MM.1S (cell line): ENCODE measurements at regions not wholly inside any gene's neighbourhood (a gene's known extent, or its start where the extent isn't known, plus 50 kb on each side); places are given as distances from the start of the nearest gene placed in this dataset.
"Not testable (repeated sequence)": the region's sequence is repeated elsewhere in the genome, so short reads cannot be mapped to it uniquely, and the experiment has no call there.

Source experiments
- DNase-seq: peaks from one replicate; pipeline ENCODE4 v3.0.0-alpha.2; 2015
- H2AFZ ChIP-seq: fragments of 300-600 bp; sonication (generic); 2 replicates; pipeline ENCODE4 v1.6.0; 2016; ENCODE audit warnings: antibody characterized with exemption, low read length
- H3F3A ChIP-seq: fragments of 300-600 bp; sonication (generic); 2 replicates; pipeline ENCODE4 v1.6.1; 2016; ENCODE audit warnings: mild to moderate bottlenecking, antibody characterized with exemption, low read length, moderate library complexity, mixed read lengths; ENCODE audit not compliant: insufficient read depth
- H3K27ac ChIP-seq: fragments of 300-600 bp; sonication (generic); 2 replicates; pipeline ENCODE4 v1.5.1; 2016; ENCODE audit warnings: mild to moderate bottlenecking, low read length
- H3K27me3 ChIP-seq: fragments of 300-600 bp; sonication (generic); replicated peaks from 2 replicates; pipeline ENCODE4 v1.6.0; 2016; ENCODE audit warnings: low read length; ENCODE audit not compliant: insufficient read depth
- H3K36me3 ChIP-seq: fragments of 300-600 bp; sonication (generic); replicated peaks from 2 replicates; pipeline ENCODE4 v1.6.1; 2016; ENCODE audit warnings: mild to moderate bottlenecking, low read length, mixed read lengths; ENCODE audit not compliant: insufficient read depth
- H3K4me1 ChIP-seq: fragments of 300-600 bp; sonication (generic); 2 replicates; pipeline ENCODE4 v1.6.1; 2016; ENCODE audit warnings: low read length, mixed read lengths
- H3K4me2 ChIP-seq: fragments of 300-600 bp; sonication (generic); 2 replicates; pipeline ENCODE4 v1.6.0; 2016; ENCODE audit warnings: low read depth, low read length
- H3K4me3 ChIP-seq: fragments of 300-600 bp; sonication (generic); 2 replicates; pipeline ENCODE4 v1.5.1; 2016; ENCODE audit warnings: low read length, mixed read lengths
- H3K79me2 ChIP-seq: fragments of 300-600 bp; sonication (generic); 2 replicates; pipeline ENCODE4 v1.6.1; 2016; ENCODE audit warnings: mixed run types, low read length, mixed read lengths
- H3K9ac ChIP-seq: fragments of 300-600 bp; sonication (generic); 2 replicates; pipeline ENCODE4 v1.6.1; 2016; ENCODE audit warnings: low read length, mixed read lengths
- H3K9me2 ChIP-seq: fragments of 300-600 bp; sonication (generic); replicated peaks from 2 replicates; pipeline ENCODE4 v1.6.1; 2016; ENCODE audit warnings: mild to moderate bottlenecking, low read length, mixed read lengths; ENCODE audit not compliant: insufficient read depth
- H3K9me3 ChIP-seq: fragments of 300-600 bp; sonication (generic); replicated peaks from 2 replicates; pipeline ENCODE4 v1.6.1; 2016; ENCODE audit warnings: mild to moderate bottlenecking, low read length, mixed read lengths; ENCODE audit not compliant: insufficient read depth
- H4K20me1 ChIP-seq: fragments of 300-600 bp; sonication (generic); 2 replicates; pipeline ENCODE4 v1.6.1; 2016; ENCODE audit warnings: mild to moderate bottlenecking, low read length, moderate library complexity, mixed read lengths; ENCODE audit not compliant: insufficient read depth
- CTCF ChIP-seq: fragments of 300-600 bp; sonication (generic); IDR thresholded peaks from 2 replicates; pipeline ENCODE4 v1.5.1; 2016; ENCODE audit warnings: antibody characterized with exemption, low read length, mixed read lengths
- EZH2 ChIP-seq: fragments of 300-600 bp; sonication (generic); optimal IDR thresholded peaks from 2 replicates; pipeline ENCODE3; 2017; ENCODE audit warnings: low read depth, mild to moderate bottlenecking, antibody characterized with exemption, low read length, mixed read lengths
- EZH2phosphoT487 ChIP-seq: fragments of 300-600 bp; sonication (generic); IDR thresholded peaks from 2 replicates; pipeline ENCODE4 v1.6.1; 2018; ENCODE audit warnings: antibody characterized with exemption, low read length

GRCh38 chr2:3899536-3900155 lies 196.3 kb downstream of the DCDC2C start:
- Histone ChIP-seq H3K4me2 (no peak overlapping the region), H2AFZ (no peak overlapping the region), H4K20me1 (no peaks in the 10 kb centered on the region), H3K27me3 (no peaks in the 10 kb centered on the region), H3F3A (peaks cover 6% of the 10 kb centered on the region; the same call in 1 of the 2 replicates), H3K4me3 (no peak overlapping the region), H3K36me3 (no peaks in the 10 kb centered on the region), H3K4me1 (peaks cover 7% of the 10 kb centered on the region), H3K9me2 (no peaks in the 10 kb centered on the region), H3K27ac (no peak overlapping the region), H3K9me3 (no peaks in the 10 kb centered on the region), H3K79me2 (no peaks in the 10 kb centered on the region), H3K9ac (no peak overlapping the region)
- DNase-seq = no peak
- no peak for TF ChIP-seq EZH2
- TF ChIP-seq EZH2phosphoT487 = no peak
- TF ChIP-seq CTCF = no peak

GRCh38 chr2:3902131-3902530 lies 198.8 kb downstream of the DCDC2C start:
- Histone ChIP-seq H3K9ac (no peak overlapping the region), H3K79me2 (no peaks in the 10 kb centered on the region), H3K4me1 (peaks cover 7% of the 10 kb centered on the region), H2AFZ (no peak overlapping the region), H3K27ac (no peak overlapping the region), H3K36me3 (no peaks in the 10 kb centered on the region), H3K9me2 (no peaks in the 10 kb centered on the region), H3K27me3 (no peaks in the 10 kb centered on the region), H3K4me3 (no peak overlapping the region), H3K9me3 (no peaks in the 10 kb centered on the region), H3F3A (peaks cover 8% of the 10 kb centered on the region; the same call in 1 of the 2 replicates), H3K4me2 (no peak overlapping the region), H4K20me1 (no peaks in the 10 kb centered on the region)
- TF ChIP-seq CTCF = no peak
- TF ChIP-seq EZH2 = no peak
- no peak for TF ChIP-seq EZH2phosphoT487
- no peak for DNase-seq

- no peaks in the 10 kb centered on the region for H3K9me3 ChIP-seq
- no peaks in the 10 kb centered on the region for H3K79me2 ChIP-seq
- H3F3A ChIP-seq = peaks cover 8% of the 10 kb centered on the region; the same call in 1 of the 2 replicates
- H3K9ac ChIP-seq = no peak overlapping the region
- no peaks in the 10 kb centered on the region for H3K36me3 ChIP-seq
- peak overlapping the region; percentile 65; the same call in 1 of the 2 replicates for H3K27ac ChIP-seq
- H4K20me1 ChIP-seq = no peaks in the 10 kb centered on the region
- no peak for DNase-seq
- 0 out of 2 replicates have a peak overlapping the region, but pooled peaks have one; percentile 33 for H2AFZ ChIP-seq
- H3K4me1 ChIP-seq = peaks cover 7% of the 10 kb centered on the region
- H3K9me2 ChIP-seq = no peaks in the 10 kb centered on the region
- no peak overlapping the region for H3K4me3 ChIP-seq
- no peaks in the 10 kb centered on the region for H3K27me3 ChIP-seq
- TF ChIP-seq CTCF (no peak), EZH2phosphoT487 (no peak), EZH2 (no peak)
- H3K4me2 ChIP-seq = peak overlapping the region; percentile 10; the same call in 1 of the 2 replicates
Measured at GRCh38 chr2:3904061-3904460, 200.7 kb downstream of the DCDC2C start.

GRCh38 chr2:3908498-3908897 lies 205.1 kb downstream of the DCDC2C start:
- not testable (repeated sequence) for H3K27ac ChIP-seq, H3K9me2 ChIP-seq, H3K9me3 ChIP-seq, DNase-seq, H3K27me3 ChIP-seq, H3K9ac ChIP-seq, H2AFZ ChIP-seq, H3F3A ChIP-seq, H3K4me2 ChIP-seq, H4K20me1 ChIP-seq, H3K4me1 ChIP-seq, H3K36me3 ChIP-seq, H3K4me3 ChIP-seq, H3K79me2 ChIP-seq
